Posterior vena cava (tissue), 2 donors: ENCODE measurements at regions not wholly inside any gene's neighbourhood (a gene's known extent, or its start where the extent isn't known, plus 50 kb on each side); places are given as distances from the start of the nearest gene placed in this dataset.
A peak's percentile ranks its signal among the peaks of the same experiment; 100 is the strongest.

ENCODE experiments used
- DNase-seq: peaks from one replicate; pipeline ENCODE4 v3.0.0-alpha.2; 2020; ENCODE audit warnings: low spot score
- intact Hi-C, 2 donors: fragments of 100-400 bp; cut with DNase I; formaldehyde crosslinking; loops; one replicate each; pipeline versions ENCODE4 v1.14.1 to v1.14.2; 2022 to 2023
- donor health status: DM: yes; HTN: yes; CAD: no.
- donor health status: DM: yes; HTN: yes; CAD: no.

DNA sequence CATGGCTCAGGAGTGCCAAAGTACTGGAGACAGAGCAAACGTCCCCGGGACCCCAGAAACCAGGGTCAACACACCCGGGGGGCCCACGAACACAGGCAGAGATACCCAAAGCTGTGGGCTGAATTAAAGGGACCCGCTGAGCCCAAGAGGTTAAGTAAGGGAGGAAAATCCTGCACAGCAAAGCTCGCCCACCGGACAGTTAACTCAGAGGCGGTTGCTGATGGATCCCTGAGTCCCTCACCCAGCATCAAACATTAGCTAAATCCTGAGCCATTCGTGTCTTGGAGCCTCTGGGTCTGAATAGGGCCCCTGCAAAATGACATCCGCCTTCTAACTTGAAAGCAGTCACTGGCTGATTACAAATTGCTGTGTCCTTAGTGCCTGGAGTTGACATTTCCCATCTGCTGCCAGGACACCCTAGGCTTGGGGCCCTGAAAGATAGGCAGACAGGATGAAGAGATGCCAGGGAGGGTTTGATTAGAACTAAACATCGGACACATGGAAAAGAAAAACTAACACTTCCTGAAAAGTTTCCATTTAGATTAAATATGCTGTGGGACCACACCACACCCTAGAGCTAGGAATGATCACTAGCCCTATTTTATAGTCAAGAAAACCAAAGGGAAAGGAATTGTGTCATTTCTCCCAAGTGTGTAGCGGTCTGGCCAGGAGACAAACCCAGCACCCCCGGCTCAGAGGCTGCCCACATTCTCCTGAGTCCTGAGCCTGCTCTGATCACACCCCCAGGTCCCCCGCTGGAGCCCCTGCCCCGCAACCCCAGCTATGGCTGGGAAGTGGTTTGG lies 239.3 kb downstream of the NPHP4 start:
- intact Hi-C loops = no loop called here
- no peak for DNase-seq

DNA sequence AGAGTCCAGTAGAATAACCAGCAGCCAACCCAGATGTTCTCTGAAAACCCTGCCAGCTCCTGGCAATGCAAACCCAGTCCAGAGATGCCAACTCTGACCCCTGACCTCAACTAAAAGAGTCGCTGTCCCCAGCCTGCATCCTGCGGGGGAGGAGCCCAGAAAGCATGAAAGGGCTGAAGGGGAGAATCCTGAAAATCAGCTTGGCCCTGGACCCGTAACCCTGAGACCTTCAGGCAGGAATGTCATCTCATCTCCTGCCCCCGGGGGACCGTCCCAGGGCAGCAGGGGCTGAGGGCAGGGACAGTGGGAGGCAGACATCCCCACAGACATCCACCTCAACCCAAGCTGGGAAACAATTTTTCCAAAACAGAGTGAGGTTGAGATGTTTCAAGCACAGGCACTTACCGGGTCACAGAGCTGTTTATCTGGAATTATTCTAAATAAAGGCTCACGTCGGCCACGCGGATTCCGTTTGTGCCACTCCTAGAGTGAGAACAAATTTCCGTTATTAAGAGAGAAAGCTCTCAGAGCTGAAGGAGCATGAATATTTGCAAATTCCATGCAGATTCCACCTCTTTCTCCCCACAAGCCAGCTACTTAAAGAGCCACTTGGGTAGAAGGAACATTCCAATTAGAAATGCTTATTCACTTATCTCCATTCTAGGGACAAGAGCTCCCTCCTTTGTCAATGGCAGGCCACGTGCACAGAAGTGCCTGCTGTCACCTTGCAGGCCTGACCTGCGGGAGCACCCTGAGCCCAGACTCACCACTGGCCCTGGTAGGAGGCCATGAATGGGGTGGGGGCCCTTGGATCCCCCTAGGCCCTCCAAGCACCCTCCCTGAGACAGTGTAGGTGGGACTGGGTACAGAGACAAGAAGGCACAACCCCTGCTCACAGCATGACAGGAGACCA lies 240.1 kb downstream of the NPHP4 start:
- DNase-seq = peak; percentile 68
- intact Hi-C loops = no loop called here

DNA sequence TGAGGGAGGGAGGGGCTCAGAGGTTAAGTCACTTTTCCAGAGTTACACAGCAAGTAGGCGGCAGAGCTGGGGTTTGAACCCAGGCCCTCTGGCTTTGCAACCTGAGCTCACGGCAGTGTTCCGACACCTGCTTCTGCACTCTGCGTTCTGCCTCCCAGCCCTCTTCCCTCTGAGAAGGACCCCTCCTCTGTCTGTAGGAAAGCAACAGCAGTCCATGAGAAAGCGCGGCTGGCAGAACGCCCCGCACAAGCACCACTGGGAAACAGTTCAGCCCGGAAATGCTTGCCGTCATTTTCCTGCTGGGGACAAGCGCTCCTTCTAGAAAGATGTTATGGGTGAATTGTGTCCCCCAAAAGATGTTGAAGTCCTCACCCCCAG lies 241.1 kb downstream of the NPHP4 start:
- no peak for DNase-seq
- intact Hi-C loops = no loop called here

GRCh38 chr1:5750186-5751162 lies 241.8 kb downstream of the NPHP4 start:
- DNase-seq = peak; percentile 72
- intact Hi-C loops = no loop called here

DNA sequence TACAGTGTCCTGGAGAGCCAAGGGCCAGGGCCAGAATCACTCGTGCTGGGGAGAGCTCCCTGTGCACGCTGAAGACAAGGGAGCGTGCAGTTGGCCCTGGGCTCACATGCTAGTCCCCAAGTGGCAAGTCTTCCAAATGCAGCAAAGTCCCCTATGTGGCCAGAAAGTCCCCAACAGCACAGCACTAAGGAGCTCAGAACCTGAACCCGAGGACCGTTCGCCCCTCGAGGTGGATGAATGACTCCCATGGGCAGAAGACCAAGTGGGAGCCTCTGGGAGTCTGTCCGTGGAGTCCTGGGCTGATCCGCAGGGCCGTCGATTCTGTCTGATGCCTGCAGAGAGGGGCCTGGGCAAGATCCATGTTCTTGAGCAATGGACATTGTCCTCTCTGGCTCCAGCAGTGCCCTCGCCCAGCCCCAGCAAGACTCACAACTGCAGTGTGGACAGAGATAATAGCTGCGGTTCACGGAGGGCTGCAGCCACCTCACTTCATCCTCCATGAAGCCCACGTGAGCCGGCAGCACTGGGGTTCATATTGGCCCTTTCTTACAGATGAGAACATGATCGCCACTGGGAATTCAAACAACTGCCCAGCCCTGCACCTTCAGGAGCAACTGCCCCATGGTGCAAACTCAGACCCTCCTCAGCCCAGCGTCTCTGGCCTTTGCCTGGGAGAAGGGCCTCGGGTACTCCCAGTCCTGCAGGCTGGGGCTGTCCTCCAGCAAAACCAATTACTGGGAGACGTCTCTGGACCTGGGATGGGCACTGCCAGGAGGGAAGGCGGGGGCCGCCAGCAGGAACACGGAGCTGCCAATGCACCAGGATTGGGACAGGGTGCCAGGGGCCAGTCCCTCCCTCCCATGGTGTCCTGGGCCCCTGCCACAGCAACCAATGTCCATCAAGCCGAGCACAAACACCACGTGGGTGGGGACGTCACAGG lies 243.7 kb downstream of the NPHP4 start:
- intact Hi-C loops = loop anchor here (5.0 to 10.0 kb wide), 2 partner anchors 234 to 241 kb away; no protein-coding TSS in a partner anchor
- peak; percentile 73 for DNase-seq

- DNase-seq = no peak
- intact Hi-C loops = loop anchor here (5.0 to 10.0 kb wide), 2 partner anchors 233 to 240 kb away; no protein-coding TSS in a partner anchor
Measured at GRCh38 chr1:5747426-5748285, 244.6 kb downstream of the NPHP4 start.

- DNase-seq = peak; percentile 59
- intact Hi-C loops = loop anchor here (5.0 to 10.0 kb wide), 2 partner anchors 232 to 240 kb away; no protein-coding TSS in a partner anchor
Measured at GRCh38 chr1:5746611-5747425, 245.4 kb downstream of the NPHP4 start.

DNA sequence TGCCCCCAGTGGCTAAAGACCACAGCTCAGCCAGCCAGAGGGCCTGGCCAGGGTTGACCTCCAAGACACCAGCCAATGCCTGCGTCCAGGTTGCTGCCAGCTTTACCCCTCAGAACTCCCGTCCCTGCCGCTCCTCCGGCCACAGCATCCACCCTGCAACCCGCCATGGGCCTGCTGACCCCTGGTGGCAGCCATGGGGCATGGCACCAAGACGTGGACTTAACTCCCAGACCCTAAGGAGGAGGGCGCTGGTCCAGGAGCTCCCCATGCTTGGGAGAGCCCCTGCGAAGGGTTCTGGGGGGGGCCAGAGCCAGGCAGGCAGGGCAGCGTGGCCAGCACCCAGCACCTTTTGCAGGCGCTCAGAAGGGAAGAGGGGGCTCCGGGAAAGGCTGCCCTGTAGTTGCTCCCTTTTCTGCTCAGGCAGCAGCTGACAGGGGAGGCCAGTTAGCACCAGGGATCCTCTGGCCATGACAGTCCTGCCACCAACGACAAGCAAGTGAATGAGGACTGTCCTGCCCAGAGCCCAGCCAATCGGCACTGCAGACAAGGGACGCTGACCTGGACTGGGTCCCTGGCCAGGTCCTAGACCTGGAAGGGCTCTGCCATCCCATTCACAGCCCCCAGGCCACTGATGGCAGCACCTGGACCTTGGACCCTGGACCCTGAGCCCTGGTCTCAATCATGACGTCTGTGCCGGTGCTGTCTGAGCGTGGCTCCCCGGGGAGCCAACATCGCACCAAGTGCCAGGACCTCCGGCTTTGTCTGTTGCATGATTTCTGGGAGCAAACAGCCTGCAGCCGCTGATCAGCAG lies 246.2 kb downstream of the NPHP4 start:
- intact Hi-C loops = loop anchor here (5.0 to 10.0 kb wide), 2 partner anchors 231 to 239 kb away; no protein-coding TSS in a partner anchor

DNA sequence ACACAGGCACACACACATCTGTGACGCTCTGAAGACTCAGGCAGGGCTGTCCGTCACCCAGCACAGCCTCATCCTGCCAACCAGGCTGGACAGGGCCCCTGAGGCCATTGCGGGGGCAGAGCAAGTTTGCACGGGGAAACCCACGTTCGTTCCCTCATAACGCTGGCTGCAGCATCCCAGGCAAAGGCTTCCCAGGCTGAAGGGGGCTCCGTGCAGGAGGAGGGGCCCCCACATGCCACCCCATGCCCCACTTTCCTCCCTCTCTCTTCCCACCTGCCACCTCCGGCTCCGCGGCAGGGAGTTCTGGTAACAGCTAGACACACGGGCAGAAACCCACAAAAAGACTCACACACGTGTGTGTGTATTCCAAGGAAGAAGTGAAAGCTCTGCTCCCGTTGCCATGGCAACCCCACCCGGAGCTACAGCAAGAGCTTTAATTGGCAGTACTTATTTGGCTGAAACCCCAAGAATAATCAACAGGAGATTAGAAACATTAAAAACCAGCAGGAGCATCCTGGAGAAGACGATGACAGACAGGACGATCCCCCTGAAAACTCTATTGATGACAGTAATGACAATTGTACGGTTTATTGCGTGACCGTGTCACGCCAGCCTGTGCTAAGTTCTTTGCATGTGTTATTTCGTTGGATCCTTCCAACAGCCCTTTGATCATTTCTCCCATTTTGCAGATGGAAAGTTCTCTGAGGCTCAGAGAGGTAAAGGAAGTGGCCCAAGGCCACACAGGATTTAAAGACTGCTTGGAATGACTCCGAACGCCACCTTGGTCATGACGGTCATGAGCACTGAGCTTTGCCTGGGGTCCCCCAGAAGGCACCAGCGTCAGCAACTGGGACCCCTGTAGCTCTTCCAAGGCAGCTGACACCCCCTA lies 247.1 kb downstream of the NPHP4 start:
- intact Hi-C loops = loop anchor here (5.0 to 10.0 kb wide), 2 partner anchors 230 to 238 kb away; no protein-coding TSS in a partner anchor
- peak; percentile 58 for DNase-seq

More for the DNA sequence above, 246.2 kb downstream of the NPHP4 start:
- DNase-seq = peak; percentile 86

DNA sequence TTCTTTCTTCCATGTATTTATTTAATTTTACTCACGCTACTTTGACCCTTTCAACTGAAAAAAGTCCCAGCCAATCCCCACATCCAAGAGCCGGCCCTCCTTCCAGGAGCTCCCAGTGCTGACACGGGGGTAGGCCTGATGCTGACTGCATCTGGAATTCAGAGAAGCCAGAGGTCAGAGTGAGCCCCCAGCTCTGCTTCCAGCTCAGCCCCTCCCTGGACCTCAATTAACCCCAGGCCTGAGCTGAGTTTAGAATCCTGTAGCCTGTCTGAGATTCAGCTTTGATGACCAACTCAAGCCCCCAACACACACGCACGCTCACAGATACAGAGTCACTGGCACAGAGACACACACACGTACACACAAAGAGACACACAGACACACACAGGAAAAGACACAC lies 247.9 kb downstream of the NPHP4 start:
- intact Hi-C loops = loop anchor here in 1 of 2 donors (10.0 kb wide), 1 partner anchor 230 kb away; no protein-coding TSS in a partner anchor
- peak; percentile 56 for DNase-seq

- intact Hi-C loops = loop anchor here in 1 of 2 donors (10.0 kb wide), 1 partner anchor 229 kb away; no protein-coding TSS in a partner anchor
Measured at GRCh38 chr1:5743435-5744095, 248.7 kb downstream of the NPHP4 start.

GRCh38 chr1:5742801-5743200 lies 249.4 kb downstream of the NPHP4 start:
- DNase-seq = peak; percentile 75
- intact Hi-C loops = loop anchor here in 1 of 2 donors (10.0 kb wide), 1 partner anchor 228 kb away; no protein-coding TSS in a partner anchor

More at GRCh38 chr1:5743435-5744095, 248.7 kb downstream of the NPHP4 start:
- DNase-seq = peak; percentile 62

DNA sequence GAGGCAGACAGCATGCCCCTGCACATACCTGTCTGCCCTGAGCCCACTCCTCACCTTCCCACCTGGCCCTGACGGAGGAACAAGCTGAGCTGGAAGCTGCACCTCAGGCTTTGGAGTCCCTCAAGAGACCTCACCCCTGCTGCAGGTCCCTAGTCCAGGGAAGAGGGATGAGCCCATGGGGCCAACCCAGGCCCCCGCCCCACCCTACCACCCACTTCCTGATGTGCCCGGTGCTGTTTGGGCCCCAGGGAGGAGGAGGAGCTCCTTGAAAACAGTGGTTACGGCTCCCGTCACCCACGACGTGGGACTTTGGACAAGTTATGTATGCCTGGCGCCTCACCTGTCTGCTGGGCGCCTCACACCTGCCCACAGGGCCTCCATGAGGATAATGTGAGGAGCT lies 250.2 kb downstream of the NPHP4 start:
- peak; percentile 41 for DNase-seq

More for the DNA sequence above, 250.2 kb downstream of the NPHP4 start:
- intact Hi-C loops = loop anchor here in 1 of 2 donors (10.0 kb wide), 1 partner anchor 227 kb away; no protein-coding TSS in a partner anchor
